ENCODE measurements at regions not wholly inside any gene's neighbourhood (a gene's known extent, or its start where the extent isn't known, plus 50 kb on each side); places are given as distances from the start of the nearest gene placed in this dataset.

- in situ Hi-C loops (cut with HindIII; ENCODE audit: low sequenced_read_pairs) = no loop called here
- H3K4me3 ChIP-seq (ENCODE audit: low read depth, low read length) = no peak overlapping the region
- peak; percentile 24 for TF ChIP-seq CTCF (IDR thresholded peaks at IDR 0.05; ENCODE audit: low read depth, low read length)
- DNase-seq (ENCODE audit: low read depth, low spot score) = no peak
These were observed 169.7 kb upstream of the ZFHX3 start for GRCh38 chr16:73217654-73218053.

GRCh38 chr16:73216932-73217331, 169.0 kb upstream of the ZFHX3 start:
- H3K4me3 ChIP-seq (ENCODE audit: low read depth, low read length) = no peak overlapping the region
- no peak for DNase-seq (ENCODE audit: low read depth, low spot score)
- in situ Hi-C loops (cut with HindIII; ENCODE audit: low sequenced_read_pairs) = no loop called here
- no peak for TF ChIP-seq CTCF (IDR thresholded peaks at IDR 0.05; ENCODE audit: low read depth, low read length)

GRCh38 chr16:73215678-73216377, 167.9 kb upstream of the ZFHX3 start:
- DNase-seq (ENCODE audit: low read depth, low spot score) = no peak
- no peak for TF ChIP-seq CTCF (IDR thresholded peaks at IDR 0.05; ENCODE audit: low read depth, low read length)
- in situ Hi-C loops (cut with HindIII; ENCODE audit: low sequenced_read_pairs) = no loop called here
- H3K4me3 ChIP-seq (ENCODE audit: low read depth, low read length) = no peak overlapping the region

GRCh38 chr16:73214825-73215677, 167.1 kb upstream of the ZFHX3 start:
- no peak overlapping the region for H3K4me3 ChIP-seq (ENCODE audit: low read depth, low read length)
- peak; percentile 86 for DNase-seq (ENCODE audit: low read depth, low spot score)
- in situ Hi-C loops (cut with HindIII; ENCODE audit: low sequenced_read_pairs) = no loop called here
- no peak for TF ChIP-seq CTCF (IDR thresholded peaks at IDR 0.05; ENCODE audit: low read depth, low read length)

GRCh38 chr16:73213732-73214455, 166.0 kb upstream of the ZFHX3 start:
- no peak for TF ChIP-seq CTCF (IDR thresholded peaks at IDR 0.05; ENCODE audit: low read depth, low read length)
- in situ Hi-C loops (cut with HindIII; ENCODE audit: low sequenced_read_pairs) = no loop called here
- DNase-seq (ENCODE audit: low read depth, low spot score) = no peak
- H3K4me3 ChIP-seq (ENCODE audit: low read depth, low read length) = no peak overlapping the region

GRCh38 chr16:73212431-73212830, 164.5 kb upstream of the ZFHX3 start:
- no peak overlapping the region for H3K4me3 ChIP-seq (ENCODE audit: low read depth, low read length)
- no peak for DNase-seq (ENCODE audit: low read depth, low spot score)
- no peak for TF ChIP-seq CTCF (IDR thresholded peaks at IDR 0.05; ENCODE audit: low read depth, low read length)
- in situ Hi-C loops (cut with HindIII; ENCODE audit: low sequenced_read_pairs) = no loop called here
